OCI-LY3 (cell line): ENCODE measurements at regions not wholly inside any gene's neighbourhood (a gene's known extent, or its start where the extent isn't known, plus 50 kb on each side); places are given as distances from the start of the nearest gene placed in this dataset.

Experiments used
- CTCF ChIP-seq: fragments of 200-600, 300-600 bp; sonication (generic); IDR thresholded peaks from 2 replicates; pipeline ENCODE4 v1.5.1; 2014; ENCODE audit warnings: antibody characterized with exemption, low read length, low read depth
- EZH2phosphoT487 ChIP-seq: fragments of 200-600 bp; shearing (Covaris generic); IDR thresholded peaks from 2 replicates; pipeline ENCODE4 v1.6.1; 2018; ENCODE audit warnings: antibody characterized with exemption, mixed run types, low read depth

- no peak for TF ChIP-seq CTCF
- TF ChIP-seq EZH2phosphoT487: no peak
Measured at GRCh38 chr2:79271456-79271855, 111.9 kb upstream of the REG3A start.
